Vagina (tissue), 2 donors: ENCODE measurements at regions not wholly inside any gene's neighbourhood (a gene's known extent, or its start where the extent isn't known, plus 50 kb on each side); places are given as distances from the start of the nearest gene placed in this dataset.

ENCODE experiments used
- CTCF ChIP-seq, 3 experiments: fragments of 450-650 bp in 2 of 3; fragments of 200-600 bp in 1 of 3; sonication (generic) in 1 of 3; IDR thresholded peaks; one replicate each; pipeline ENCODE4 v1.5.1; 2017 to 2019; ENCODE audit warnings: antibody characterized with exemption in 3 of 3, mild to moderate bottlenecking in 2 of 3, moderate library complexity in 2 of 3
- POLR2AphosphoS5 ChIP-seq, 2 donors: sonication (generic); formaldehyde crosslinking; IDR thresholded peaks; one replicate each; pipeline ENCODE4 v1.9.0; 2017; ENCODE audit warnings: antibody characterized with exemption in 2 of 2, mild to moderate bottlenecking in 2 of 2, low read depth in 1 of 2; ENCODE audit not compliant: insufficient read depth in 1 of 2

GRCh38 chr3:34141841-34142337, 343.5 kb downstream of the PDCD6IP start:
- TF ChIP-seq CTCF (IDR thresholded peaks at IDR 0.05) (no peak), POLR2AphosphoS5 (IDR thresholded peaks at IDR 0.05; ENCODE audit: insufficient read depth in 1 of 2, low read depth in 1 of 2) (no peak)
